PC-3 (cell line): ENCODE measurements at regions not wholly inside any gene's neighbourhood (a gene's known extent, or its start where the extent isn't known, plus 50 kb on each side); places are given as distances from the start of the nearest gene placed in this dataset.
"Not testable (repeated sequence)": the region's sequence is repeated elsewhere in the genome, so short reads cannot be mapped to it uniquely, and the experiment has no call there.

Source experiments
- EZH2 ChIP-seq: fragments of 300-600 bp; sonication (generic); IDR thresholded peaks from one replicate; pipeline ENCODE4 v1.6.1; 2017; ENCODE audit warnings: antibody characterized with exemption, mild to moderate bottlenecking, low read length; ENCODE audit not compliant: unreplicated experiment
- EZH2phosphoT487 ChIP-seq: fragments of 300-600 bp; sonication (generic); IDR thresholded peaks from 2 replicates; pipeline ENCODE4 v1.6.1; 2018; ENCODE audit warnings: mild to moderate bottlenecking, antibody characterized with exemption, low read length, borderline replicate concordance
- TF ChIP-seq, protein P1 (sequence below): fragments of 300-600 bp; sonication (generic); conservative IDR thresholded peaks from 2 replicates; pipeline ENCODE4 v1.5.1; 2017; ENCODE audit warnings: antibody characterized with exemption, low read depth, mild to moderate bottlenecking, low read length

DNA sequence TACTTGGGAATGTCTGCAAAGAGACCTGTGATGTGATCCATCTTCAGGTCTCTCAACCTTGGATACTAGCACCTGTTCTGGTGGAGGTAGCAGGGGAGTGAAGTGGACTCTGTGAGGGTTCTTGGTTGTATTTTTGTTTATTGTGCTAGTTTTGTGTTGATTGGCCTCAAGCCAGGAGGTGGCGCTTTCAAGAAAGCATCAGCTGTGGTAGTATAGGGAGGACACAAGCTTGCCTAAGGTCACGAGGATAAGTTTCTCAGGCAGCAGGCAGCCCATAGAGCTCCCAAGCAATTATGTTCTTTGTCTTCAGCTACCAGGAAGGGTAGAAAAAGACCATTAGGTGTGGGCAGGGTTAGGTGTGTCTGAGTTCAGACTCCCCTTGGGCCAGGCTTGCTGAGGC lies 289.9 kb upstream of the TGIF2LX start:
- TF ChIP-seq, protein P1, sequence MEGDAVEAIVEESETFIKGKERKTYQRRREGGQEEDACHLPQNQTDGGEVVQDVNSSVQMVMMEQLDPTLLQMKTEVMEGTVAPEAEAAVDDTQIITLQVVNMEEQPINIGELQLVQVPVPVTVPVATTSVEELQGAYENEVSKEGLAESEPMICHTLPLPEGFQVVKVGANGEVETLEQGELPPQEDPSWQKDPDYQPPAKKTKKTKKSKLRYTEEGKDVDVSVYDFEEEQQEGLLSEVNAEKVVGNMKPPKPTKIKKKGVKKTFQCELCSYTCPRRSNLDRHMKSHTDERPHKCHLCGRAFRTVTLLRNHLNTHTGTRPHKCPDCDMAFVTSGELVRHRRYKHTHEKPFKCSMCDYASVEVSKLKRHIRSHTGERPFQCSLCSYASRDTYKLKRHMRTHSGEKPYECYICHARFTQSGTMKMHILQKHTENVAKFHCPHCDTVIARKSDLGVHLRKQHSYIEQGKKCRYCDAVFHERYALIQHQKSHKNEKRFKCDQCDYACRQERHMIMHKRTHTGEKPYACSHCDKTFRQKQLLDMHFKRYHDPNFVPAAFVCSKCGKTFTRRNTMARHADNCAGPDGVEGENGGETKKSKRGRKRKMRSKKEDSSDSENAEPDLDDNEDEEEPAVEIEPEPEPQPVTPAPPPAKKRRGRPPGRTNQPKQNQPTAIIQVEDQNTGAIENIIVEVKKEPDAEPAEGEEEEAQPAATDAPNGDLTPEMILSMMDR: not testable (repeated sequence)
- TF ChIP-seq EZH2phosphoT487, EZH2: not testable (repeated sequence)
